GM18858 (cell line): ENCODE measurements at regions not wholly inside any gene's neighbourhood (a gene's known extent, or its start where the extent isn't known, plus 50 kb on each side); places are given as distances from the start of the nearest gene placed in this dataset.
"Not testable (repeated sequence)": the region's sequence is repeated elsewhere in the genome, so short reads cannot be mapped to it uniquely, and the experiment has no call there.

ENCODE experiments used
- ATAC-seq: cut with Tn5 transposase; IDR thresholded peaks from one replicate; pipeline ENCODE4 v1.9.1; 2021; ENCODE audit not compliant: unreplicated experiment

GRCh38 chr9:119945686-119946085 lies 576.5 kb upstream of the BRINP1 start:
- ATAC-seq = no peak

GRCh38 chr9:119941091-119941490 lies 571.9 kb upstream of the BRINP1 start:
- no peak for ATAC-seq

GRCh38 chr9:119938871-119939270 lies 569.6 kb upstream of the BRINP1 start:
- ATAC-seq = no peak

- ATAC-seq = no peak
Observed at GRCh38 chr9:119934497-119934896, 565.3 kb upstream of the BRINP1 start.

GRCh38 chr9:119933191-119933590 lies 564.0 kb upstream of the BRINP1 start:
- ATAC-seq = no peak

GRCh38 chr9:119924736-119925135 lies 555.5 kb upstream of the BRINP1 start:
- ATAC-seq = no peak

GRCh38 chr9:119917175-119917574 lies 547.9 kb upstream of the BRINP1 start:
- ATAC-seq = no peak

GRCh38 chr9:119907056-119907455 lies 537.8 kb upstream of the BRINP1 start:
- no peak for ATAC-seq

GRCh38 chr9:119905724-119906123 lies 536.5 kb upstream of the BRINP1 start:
- no peak for ATAC-seq

- ATAC-seq = no peak
Observed at GRCh38 chr9:119903851-119904250, 534.6 kb upstream of the BRINP1 start.

- ATAC-seq = no peak
Observed at GRCh38 chr9:119902611-119903010, 533.4 kb upstream of the BRINP1 start.

- no peak for ATAC-seq
Observed at GRCh38 chr9:119898316-119898715, 529.1 kb upstream of the BRINP1 start.

GRCh38 chr9:119884438-119884837 lies 515.2 kb upstream of the BRINP1 start:
- no peak for ATAC-seq

- ATAC-seq = no peak
Observed at GRCh38 chr9:119881898-119882297, 512.7 kb upstream of the BRINP1 start.

- ATAC-seq = no peak
Observed at GRCh38 chr9:119880361-119880760, 511.1 kb upstream of the BRINP1 start.

- ATAC-seq = no peak
Observed at GRCh38 chr9:119877306-119877705, 508.1 kb upstream of the BRINP1 start.

- ATAC-seq = no peak
Observed at GRCh38 chr9:119873877-119874276, 504.6 kb upstream of the BRINP1 start.

GRCh38 chr9:119870251-119870650 lies 501.0 kb upstream of the BRINP1 start:
- ATAC-seq = not testable (repeated sequence)

- ATAC-seq = no peak
Observed at GRCh38 chr9:119868694-119869093, 499.5 kb upstream of the BRINP1 start.

GRCh38 chr9:119861842-119862241 lies 492.6 kb upstream of the BRINP1 start:
- no peak for ATAC-seq

GRCh38 chr9:119859128-119859527 lies 489.9 kb upstream of the BRINP1 start:
- no peak for ATAC-seq

- no peak for ATAC-seq
Observed at GRCh38 chr9:119853126-119853525, 483.9 kb upstream of the BRINP1 start.

- ATAC-seq = no peak
Observed at GRCh38 chr9:119852390-119852789, 483.2 kb upstream of the BRINP1 start.

- no peak for ATAC-seq
Observed at GRCh38 chr9:119844431-119844830, 475.2 kb upstream of the BRINP1 start.
